HEK293 (cell line): ENCODE measurements at regions not wholly inside any gene's neighbourhood (a gene's known extent, or its start where the extent isn't known, plus 50 kb on each side); places are given as distances from the start of the nearest gene placed in this dataset.

Experiments used
- CTCF ChIA-PET: fragments of 350-600 bp; formaldehyde crosslinking; extraction: SDS; loops from one replicate; lab custom pipeline; 2021; ENCODE audit warnings: antibody characterized with exemption; lab: Yijun Ruan, JAX
- POLR2A ChIA-PET: fragments of 300-600 bp; formaldehyde crosslinking; extraction: SDS; loops from one replicate; lab custom pipeline; 2020; ENCODE audit warnings: antibody characterized with exemption, inconsistent platforms; lab: Yijun Ruan, JAX
- H3K27ac ChIP-seq: fragments of 200-500 bp; sonication (Bioruptor generic); 2 replicates; pipeline ENCODE4 v1.5.1; 2014; ENCODE audit warnings: low read depth, low read length, control low read depth, inconsistent platforms; ENCODE audit errors: extremely low read depth
- H3K36me3 ChIP-seq, 2 experiments: fragments of 200-500 bp in 1 of 2; sonication (Bioruptor generic) in 1 of 2; 1 replicate in 1 of 2; 2 replicates in 1 of 2; pipeline ENCODE4 v1.5.1; 2014 to 2017; ENCODE audit warnings: inconsistent platforms in 2 of 2, low read length in 2 of 2; ENCODE audit not compliant: control insufficient read depth in 2 of 2, insufficient read depth in 1 of 2
- H3K4me1 ChIP-seq: fragments of 200-500 bp; sonication (Bioruptor generic); 2 replicates; pipeline ENCODE4 v1.5.1; 2014; ENCODE audit warnings: mild to moderate bottlenecking, low read length, inconsistent platforms; ENCODE audit not compliant: control insufficient read depth, insufficient read depth
- H3K4me3 ChIP-seq: 2 replicates; pipeline ENCODE4 v1.5.1; 2011; ENCODE audit warnings: low read depth, mild to moderate bottlenecking, control low read depth, low read length, moderate library complexity
- H3K9me3 ChIP-seq: fragments of 200-500 bp; sonication (Bioruptor generic); 2 replicates; pipeline ENCODE4 v1.5.1; 2014; ENCODE audit warnings: low read depth, low read length, inconsistent platforms; ENCODE audit not compliant: control insufficient read depth, insufficient read depth
- BCL11A ChIP-seq: fragments of 450-650 bp; formaldehyde crosslinking; IDR thresholded peaks from 2 replicates; pipeline ENCODE4 v1.5.1; 2016; ENCODE audit warnings: low read depth, missing biosample characterization, missing genetic modification characterization
- GFI1B ChIP-seq: fragments of 450-650 bp; formaldehyde crosslinking; IDR thresholded peaks from 2 replicates; pipeline ENCODE4 v1.5.1; 2016; ENCODE audit warnings: missing biosample characterization, missing genetic modification characterization
- GLI2 ChIP-seq: fragments of 450-650 bp; formaldehyde crosslinking; IDR thresholded peaks from 2 replicates; pipeline ENCODE4; 2017; ENCODE audit warnings: missing biosample characterization, missing genetic modification characterization, low read depth, borderline replicate concordance
- HOXD13 ChIP-seq: sonication (generic); formaldehyde crosslinking; IDR thresholded peaks from 2 replicates; pipeline ENCODE4 v1.8.0; 2022; ENCODE audit warnings: missing genetic modification reagents, borderline replicate concordance
- TRIM28 ChIP-seq: IDR thresholded peaks from 2 replicates; pipeline ENCODE4 v1.6.1; 2011; ENCODE audit warnings: low read length, control low read depth, borderline replicate concordance
- ZBTB10 ChIP-seq: fragments of 450-650 bp; formaldehyde crosslinking; IDR thresholded peaks from 2 replicates; pipeline ENCODE4 v1.5.1; 2016; ENCODE audit warnings: missing biosample characterization, missing genetic modification characterization
- ZBTB11 ChIP-seq: fragments of 450-650 bp; formaldehyde crosslinking; conservative IDR thresholded peaks from 2 replicates; pipeline ENCODE4 v1.5.1; 2016; ENCODE audit warnings: low read depth, missing biosample characterization, missing genetic modification characterization
- ZFP3 ChIP-seq: fragments of 450-650 bp; formaldehyde crosslinking; IDR thresholded peaks from 2 replicates; pipeline ENCODE4 v1.5.1; 2016; ENCODE audit warnings: low read depth, missing biosample characterization, missing genetic modification characterization
- ZNF114 ChIP-seq: fragments of 450-650 bp; formaldehyde crosslinking; IDR thresholded peaks from 2 replicates; pipeline ENCODE4 v1.5.0; 2017; ENCODE audit warnings: missing biosample characterization, missing genetic modification characterization
- ZNF140 ChIP-seq: fragments of 450-650 bp; formaldehyde crosslinking; IDR thresholded peaks from 2 replicates; pipeline ENCODE4 v1.5.1; 2016; ENCODE audit warnings: missing biosample characterization, missing genetic modification characterization
- ZNF148 ChIP-seq: fragments of 450-650 bp; formaldehyde crosslinking; IDR thresholded peaks from 2 replicates; pipeline ENCODE4 v1.5.0; 2017; ENCODE audit warnings: missing biosample characterization, missing genetic modification characterization, borderline replicate concordance
- ZNF280C ChIP-seq: fragments of 450-650 bp; formaldehyde crosslinking; IDR thresholded peaks from 2 replicates; pipeline ENCODE4 v1.5.1; 2016; ENCODE audit warnings: missing biosample characterization, missing genetic modification characterization
- ZNF404 ChIP-seq: fragments of 450-650 bp; formaldehyde crosslinking; IDR thresholded peaks from 2 replicates; pipeline ENCODE4 v1.5.1; 2017; ENCODE audit warnings: missing biosample characterization, missing genetic modification characterization
- ZNF514 ChIP-seq: fragments of 450-650 bp; formaldehyde crosslinking; IDR thresholded peaks from 2 replicates; pipeline ENCODE4 v1.5.1; 2016; ENCODE audit warnings: missing biosample characterization, missing genetic modification characterization
- ZNF530 ChIP-seq: fragments of 450-650 bp; formaldehyde crosslinking; IDR thresholded peaks from 2 replicates; pipeline ENCODE4 v1.5.1; 2016; ENCODE audit warnings: low read depth, missing biosample characterization, missing genetic modification characterization
- ZNF624 ChIP-seq: fragments of 450-650 bp; formaldehyde crosslinking; IDR thresholded peaks from 2 replicates; pipeline ENCODE4 v1.5.1; 2017; ENCODE audit warnings: missing biosample characterization, missing genetic modification characterization
- ZNF76 ChIP-seq: fragments of 450-650 bp; formaldehyde crosslinking; IDR thresholded peaks from 2 replicates; pipeline ENCODE4; 2016; ENCODE audit warnings: low read depth, missing biosample characterization, missing genetic modification characterization, borderline replicate concordance
- ZNF777 ChIP-seq: fragments of 450-650 bp; formaldehyde crosslinking; IDR thresholded peaks from 2 replicates; pipeline ENCODE4 v1.5.1; 2017; ENCODE audit warnings: missing biosample characterization, missing genetic modification characterization, borderline replicate concordance
- ZSCAN5A ChIP-seq: fragments of 450-650 bp; formaldehyde crosslinking; IDR thresholded peaks from 2 replicates; pipeline ENCODE4 v1.5.1; 2016; ENCODE audit warnings: missing biosample characterization, missing genetic modification characterization

GRCh38 chr4:79833857-79834256 is 239.2 kb downstream of the ANTXR2 start:
- ChIA-PET CTCF (interaction anchor here (0.5 to 0.6 kb wide), 2 partner anchors 32 to 650 kb away, joined by 3 to 5 read pairs; no protein-coding TSS in a partner anchor), POLR2A (no interaction called here)
- H3K4me1 ChIP-seq: peaks cover 6% of the 10 kb centered on the region; the same call in 1 of the 2 replicates
- H3K9me3 ChIP-seq: no peaks in the 10 kb centered on the region
- no peak overlapping the region for H3K27ac ChIP-seq
- TF ChIP-seq TRIM28: no peak
- TF ChIP-seq HOXD13 (CRISPR knock-in tag): no peak
- TF ChIP-seq ZNF140 (tag by site-specific recombination): no peak
- TF ChIP-seq ZNF148 (tag by site-specific recombination): no peak
- TF ChIP-seq ZNF624: no peak
- TF ChIP-seq ZNF777: no peak
- no peak for TF ChIP-seq ZNF530
- no peaks in the 10 kb centered on the region for H3K36me3 ChIP-seq
- H3K4me3 ChIP-seq: no peak overlapping the region

- no peak overlapping the region for H3K27ac ChIP-seq
- CTCF ChIA-PET: no interaction called here
- no peaks in the 10 kb centered on the region for H3K9me3 ChIP-seq
- H3K4me3 ChIP-seq: no peak overlapping the region
- H3K36me3 ChIP-seq: no peaks in the 10 kb centered on the region
- POLR2A ChIA-PET: no interaction called here
- peaks cover 6% of the 10 kb centered on the region; the same call in 1 of the 2 replicates for H3K4me1 ChIP-seq
- TF ChIP-seq ZNF514 (tag by site-specific recombination) (no peak), BCL11A (tag by site-specific recombination) (no peak), ZNF280C (tag by site-specific recombination) (no peak), ZNF404 (tag by site-specific recombination) (no peak), ZNF76 (tag by site-specific recombination) (no peak), ZBTB11 (tag by site-specific recombination) (no peak), GLI2 (no peak), ZFP3 (tag by site-specific recombination) (no peak), ZNF114 (no peak), GFI1B (tag by site-specific recombination) (no peak), ZBTB10 (no peak), ZSCAN5A (tag by site-specific recombination) (no peak)
Observed at GRCh38 chr4:79831701-79832514, 241.1 kb downstream of the ANTXR2 start.
